ENCODE measurements at regions not wholly inside any gene's neighbourhood (a gene's known extent, or its start where the extent isn't known, plus 50 kb on each side); places are given as distances from the start of the nearest gene placed in this dataset.

GRCh38 chr11:70625051-70625450 is 226.7 kb downstream of the CTTN start:
- no peak for DNase-seq
- Histone ChIP-seq H3K4me1 (ENCODE audit: insufficient read depth) (no peaks in the 10 kb centered on the region), H3K36me3 (no peaks in the 10 kb centered on the region), H3K27me3 (no peaks in the 10 kb centered on the region), H3K27ac (no peak overlapping the region), H3K9me3 (no peaks in the 10 kb centered on the region), H3K4me3 (no peak overlapping the region)
- no peak for TF ChIP-seq EP300 (IDR thresholded peaks at IDR 0.05)
- TF ChIP-seq POLR2A (IDR thresholded peaks at IDR 0.05), result no peak
- TF ChIP-seq, protein P1, sequence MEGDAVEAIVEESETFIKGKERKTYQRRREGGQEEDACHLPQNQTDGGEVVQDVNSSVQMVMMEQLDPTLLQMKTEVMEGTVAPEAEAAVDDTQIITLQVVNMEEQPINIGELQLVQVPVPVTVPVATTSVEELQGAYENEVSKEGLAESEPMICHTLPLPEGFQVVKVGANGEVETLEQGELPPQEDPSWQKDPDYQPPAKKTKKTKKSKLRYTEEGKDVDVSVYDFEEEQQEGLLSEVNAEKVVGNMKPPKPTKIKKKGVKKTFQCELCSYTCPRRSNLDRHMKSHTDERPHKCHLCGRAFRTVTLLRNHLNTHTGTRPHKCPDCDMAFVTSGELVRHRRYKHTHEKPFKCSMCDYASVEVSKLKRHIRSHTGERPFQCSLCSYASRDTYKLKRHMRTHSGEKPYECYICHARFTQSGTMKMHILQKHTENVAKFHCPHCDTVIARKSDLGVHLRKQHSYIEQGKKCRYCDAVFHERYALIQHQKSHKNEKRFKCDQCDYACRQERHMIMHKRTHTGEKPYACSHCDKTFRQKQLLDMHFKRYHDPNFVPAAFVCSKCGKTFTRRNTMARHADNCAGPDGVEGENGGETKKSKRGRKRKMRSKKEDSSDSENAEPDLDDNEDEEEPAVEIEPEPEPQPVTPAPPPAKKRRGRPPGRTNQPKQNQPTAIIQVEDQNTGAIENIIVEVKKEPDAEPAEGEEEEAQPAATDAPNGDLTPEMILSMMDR (IDR thresholded peaks at IDR 0.05), result no peak
- intact Hi-C loops (cut with DNase I), result no loop called here
- WGBS, 3 donors, result 69 to 82% (median 74%) methylated on average over 7 of the region's 7 CpGs

DNA sequence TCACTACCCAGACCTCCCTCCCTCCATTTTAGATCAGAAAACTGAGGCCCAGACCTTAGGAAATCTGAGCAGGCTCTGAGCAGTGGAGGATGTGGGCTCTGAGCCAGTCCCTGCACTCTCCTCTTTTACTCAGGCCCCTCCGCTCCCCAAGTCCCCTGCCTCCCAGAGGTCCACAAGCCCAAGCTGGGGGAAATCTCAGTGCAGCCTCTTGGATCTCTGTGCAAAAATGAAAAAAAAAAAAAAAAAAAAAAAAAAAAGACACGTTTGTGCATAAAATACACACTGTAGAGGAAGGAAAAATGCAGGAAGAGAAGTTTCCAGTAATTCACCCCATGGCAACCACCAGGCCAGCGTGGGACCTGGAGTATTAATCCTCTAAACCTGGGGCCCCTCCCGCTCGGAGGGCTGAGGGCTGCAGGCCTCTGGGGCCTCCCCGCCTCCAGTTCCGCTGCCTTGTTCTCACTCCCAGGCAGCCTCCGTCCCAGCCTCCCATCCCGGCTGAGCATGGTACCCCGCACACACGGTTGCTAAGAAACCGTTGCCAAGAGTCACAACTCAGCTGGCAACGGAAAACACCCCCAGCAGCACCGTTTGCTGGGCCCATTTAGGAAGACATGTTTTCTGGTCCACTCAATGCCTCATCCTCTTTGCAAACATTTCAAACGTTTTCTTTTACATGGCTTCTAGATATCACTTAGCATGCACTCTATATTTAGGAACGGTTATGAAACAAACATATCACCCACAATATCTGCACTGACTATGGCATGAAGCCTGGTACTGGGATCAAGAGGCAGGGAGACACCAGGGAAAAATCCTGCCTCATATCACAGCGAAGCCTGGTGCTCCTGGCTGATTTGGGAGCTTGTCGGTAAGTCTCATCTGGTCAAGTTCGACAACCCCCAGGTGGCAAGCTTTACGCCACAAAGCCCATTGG is 227.5 kb downstream of the CTTN start:
- TF ChIP-seq EP300 (IDR thresholded peaks at IDR 0.05), result no peak
- TF ChIP-seq, protein P1 (IDR thresholded peaks at IDR 0.05), result no peak
- H3K27me3 ChIP-seq, result no peaks in the 10 kb centered on the region
- H3K4me1 ChIP-seq (ENCODE audit: insufficient read depth), result no peaks in the 10 kb centered on the region
- no peak overlapping the region for H3K27ac ChIP-seq
- no peak for DNase-seq
- WGBS, 3 donors, result 53 to 62% (median 61%) methylated on average over 20 of the region's 20 CpGs
- no peaks in the 10 kb centered on the region for H3K9me3 ChIP-seq
- intact Hi-C loops (cut with DNase I), result no loop called here
- H3K4me3 ChIP-seq, result no peak overlapping the region
- no peaks in the 10 kb centered on the region for H3K36me3 ChIP-seq

GRCh38 chr11:70627219-70627618 is 228.9 kb downstream of the CTTN start:
- H3K27ac ChIP-seq, result no peak overlapping the region
- TF ChIP-seq, protein P1 (IDR thresholded peaks at IDR 0.05), result no peak
- TF ChIP-seq EP300 (IDR thresholded peaks at IDR 0.05) (no peak), POLR2A (IDR thresholded peaks at IDR 0.05) (no peak)
- no peak for DNase-seq

GRCh38 chr11:70628176-70628854 is 230.0 kb downstream of the CTTN start:
- no peak overlapping the region for H3K27ac ChIP-seq
- 72 to 84% (median 76%) methylated on average over 18 to 19 of the region's 19 CpGs for WGBS, 3 donors

More at GRCh38 chr11:70627219-70627618, 228.9 kb downstream of the CTTN start:
- H3K4me3 ChIP-seq, result no peak overlapping the region
- H3K27me3 ChIP-seq, result no peaks in the 10 kb centered on the region
- WGBS, 3 donors, result 63 to 75% (median 66%) methylated on average over 8 of the region's 8 CpGs
- H3K4me1 ChIP-seq (ENCODE audit: insufficient read depth), result no peaks in the 10 kb centered on the region
- no peaks in the 10 kb centered on the region for H3K9me3 ChIP-seq
- no peaks in the 10 kb centered on the region for H3K36me3 ChIP-seq
- intact Hi-C loops (cut with DNase I), result no loop called here

More at GRCh38 chr11:70628176-70628854, 230.0 kb downstream of the CTTN start:
- TF ChIP-seq EP300 (IDR thresholded peaks at IDR 0.05), result no peak
- TF ChIP-seq POLR2A (IDR thresholded peaks at IDR 0.05), result no peak
- TF ChIP-seq, protein P1 (IDR thresholded peaks at IDR 0.05), result no peak
- intact Hi-C loops (cut with DNase I), result no loop called here
- H3K36me3 ChIP-seq, result no peaks in the 10 kb centered on the region
- H3K27me3 ChIP-seq, result no peaks in the 10 kb centered on the region
- no peak for DNase-seq
- H3K4me1 ChIP-seq (ENCODE audit: insufficient read depth), result no peaks in the 10 kb centered on the region
- H3K9me3 ChIP-seq, result no peaks in the 10 kb centered on the region
- no peak overlapping the region for H3K4me3 ChIP-seq

Measured in ovary (tissue), 7 donors.